Astrocyte (in vitro differentiated cells and primary cell): ENCODE measurements at regions not wholly inside any gene's neighbourhood (a gene's known extent, or its start where the extent isn't known, plus 50 kb on each side); places are given as distances from the start of the nearest gene placed in this dataset.
A peak's percentile ranks its signal among the peaks of the same experiment; 100 is the strongest.

Experiments used
- DNase-seq: peaks from one replicate; pipeline ENCODE4 v3.0.0-alpha.2; 2010; ENCODE audit warnings: low read depth
- FAIRE-seq: peaks from 2 replicates; lab custom pipeline; 2011; peaks lifted over from hg19 to GRCh38; lab: Jason Lieb, UNC
- H2AFZ ChIP-seq: 2 replicates; pipeline ENCODE4 v1.6.0; 2012; ENCODE audit warnings: low read depth, low read length, inconsistent platforms
- H3K27ac ChIP-seq: 2 replicates; pipeline ENCODE4 v1.5.1; 2011; ENCODE audit warnings: low read depth, low read length, inconsistent platforms
- H3K27me3 ChIP-seq: 2 replicates; pipeline ENCODE4 v1.6.0; 2011; ENCODE audit warnings: low read length, inconsistent platforms; ENCODE audit not compliant: insufficient read depth
- H3K36me3 ChIP-seq: 2 replicates; pipeline ENCODE4 v1.5.1; 2011; ENCODE audit warnings: low read length, inconsistent platforms; ENCODE audit not compliant: insufficient read depth
- H3K4me1 ChIP-seq: 2 replicates; pipeline ENCODE4 v1.5.1; 2011; ENCODE audit warnings: low read length, inconsistent platforms; ENCODE audit not compliant: insufficient read depth
- H3K4me2 ChIP-seq: 2 replicates; pipeline ENCODE4 v1.6.0; 2012; ENCODE audit warnings: low read length, inconsistent platforms
- H3K4me3 ChIP-seq: 2 replicates; pipeline ENCODE4 v1.5.1; 2011; ENCODE audit warnings: low read depth, mild to moderate bottlenecking, low read length, inconsistent platforms; ENCODE audit not compliant: insufficient read depth
- H3K79me2 ChIP-seq: 2 replicates; pipeline ENCODE4 v1.6.0; 2012; ENCODE audit warnings: mild to moderate bottlenecking, low read length, inconsistent platforms; ENCODE audit not compliant: insufficient read depth
- H3K9ac ChIP-seq: 2 replicates; pipeline ENCODE4 v1.6.0; 2012; ENCODE audit warnings: mild to moderate bottlenecking, low read length, inconsistent platforms
- H3K9me3 ChIP-seq: 2 replicates; pipeline ENCODE4 v1.5.1; 2012; ENCODE audit warnings: low read depth, mild to moderate bottlenecking, low read length, inconsistent platforms; ENCODE audit not compliant: insufficient read depth
- H4K20me1 ChIP-seq: 2 replicates; pipeline ENCODE4 v1.6.0; 2012; ENCODE audit warnings: low read length, inconsistent platforms; ENCODE audit not compliant: insufficient read depth
- H3K27ac Mint-ChIP-seq: one replicate; pipeline ENCODE4 v1.8.0; 2021; ENCODE audit warnings: mild to moderate bottlenecking, mixed read lengths; ENCODE audit not compliant: unreplicated experiment
- H3K27me3 Mint-ChIP-seq: one replicate; pipeline ENCODE4 v1.8.0; 2021; ENCODE audit warnings: low read depth, mixed read lengths; ENCODE audit not compliant: unreplicated experiment
- H3K36me3 Mint-ChIP-seq: one replicate; pipeline ENCODE4 v1.8.0; 2021; ENCODE audit warnings: low read depth, mixed read lengths; ENCODE audit not compliant: unreplicated experiment
- H3K4me1 Mint-ChIP-seq: one replicate; pipeline ENCODE4 v1.8.0; 2021; ENCODE audit warnings: low read depth, mixed read lengths; ENCODE audit not compliant: unreplicated experiment
- H3K4me3 Mint-ChIP-seq: one replicate; pipeline ENCODE4 v1.8.0; 2021; ENCODE audit warnings: mild to moderate bottlenecking, moderate library complexity, mixed read lengths; ENCODE audit not compliant: unreplicated experiment
- H3K9me3 Mint-ChIP-seq: one replicate; pipeline ENCODE4 v1.8.0; 2021; ENCODE audit warnings: mild to moderate bottlenecking, mixed read lengths; ENCODE audit not compliant: unreplicated experiment
- CTCF ChIP-seq: IDR thresholded peaks from 2 replicates; pipeline ENCODE4 v1.5.1; 2011; ENCODE audit warnings: low read depth, mild to moderate bottlenecking, inconsistent platforms, low read length, moderate library complexity; ENCODE audit not compliant: insufficient read depth
- EZH2 ChIP-seq: IDR thresholded peaks from 2 replicates; pipeline ENCODE4 v1.6.1; 2012; ENCODE audit warnings: mild to moderate bottlenecking, low read length, inconsistent platforms; ENCODE audit not compliant: insufficient read depth

DNA sequence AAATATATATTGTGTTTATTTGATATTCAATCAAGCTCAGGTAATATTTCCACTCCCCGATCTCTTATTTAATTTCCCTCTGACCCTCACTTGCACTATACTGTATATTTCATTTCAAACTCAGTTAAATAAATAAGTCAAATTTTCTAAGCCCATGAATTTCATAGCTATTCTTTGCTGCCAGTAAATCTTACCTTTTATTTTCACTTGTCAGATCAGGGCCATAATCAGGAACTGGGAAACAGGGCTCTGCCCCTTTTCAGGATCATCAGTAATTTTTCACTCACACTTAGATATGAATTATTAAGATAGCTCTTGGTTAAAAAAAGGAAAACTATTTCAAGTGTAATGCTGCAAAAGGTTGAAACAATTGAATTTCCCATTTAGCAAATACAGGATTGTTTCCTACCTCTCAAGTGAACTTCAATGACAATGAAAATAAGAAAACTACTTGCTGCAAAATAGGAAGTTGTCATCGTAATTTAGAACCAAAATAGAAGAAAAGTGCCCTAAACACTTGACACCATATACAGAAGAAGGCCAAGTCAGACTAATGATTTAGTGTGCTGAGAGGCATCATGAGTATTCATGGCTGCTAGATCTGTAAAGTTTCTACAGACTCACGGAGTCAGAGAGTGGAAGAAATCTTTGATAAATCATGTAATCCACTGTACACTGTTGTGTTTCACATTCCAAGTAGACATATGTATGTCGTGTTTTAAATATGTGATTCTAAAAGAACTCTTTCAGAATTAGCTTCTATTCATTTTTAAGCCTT is 316.8 kb upstream of the CNTN5 start:
- no peaks in the 10 kb centered on the region for H3K79me2 ChIP-seq
- FAIRE-seq: no peak
- no peak overlapping the region for H3K27ac Mint-ChIP-seq

DNA sequence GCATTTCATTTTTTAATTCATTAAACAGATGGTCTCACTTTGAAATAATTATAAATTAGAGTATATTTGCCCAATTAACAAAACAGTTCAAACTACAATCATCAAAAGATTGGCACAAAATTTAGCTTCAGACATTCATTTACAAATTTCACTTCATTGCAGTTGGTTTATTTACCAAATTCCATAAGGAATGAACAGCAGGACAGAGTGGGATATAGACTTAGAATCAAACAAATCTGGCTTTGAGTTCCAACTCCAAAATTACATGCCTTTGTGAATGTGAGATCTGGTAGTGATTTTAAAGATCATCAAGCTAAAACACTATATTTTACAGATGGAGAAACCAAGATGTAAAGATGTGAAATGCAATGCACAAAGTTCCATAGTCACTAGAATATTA is 310.7 kb upstream of the CNTN5 start:
- Histone ChIP-seq H3K4me3 (no peak overlapping the region), H3K36me3 (no peaks in the 10 kb centered on the region), H3K27me3 (no peaks in the 10 kb centered on the region), H3K4me2 (no peak overlapping the region), H3K27ac (no peak overlapping the region), H3K9me3 (no peaks in the 10 kb centered on the region), H3K79me2 (no peaks in the 10 kb centered on the region), H2AFZ (no peak overlapping the region), H4K20me1 (no peaks in the 10 kb centered on the region), H3K4me1 (no peaks in the 10 kb centered on the region), H3K9ac (no peak overlapping the region)
- H3K36me3 Mint-ChIP-seq: no peaks in the 10 kb centered on the region
- DNase-seq (no peak), FAIRE-seq (no peak)
- peaks cover 5% of the 10 kb centered on the region for H3K9me3 Mint-ChIP-seq
- no peaks in the 10 kb centered on the region for H3K4me1 Mint-ChIP-seq
- TF ChIP-seq EZH2 (no peak), CTCF (no peak)
- no peak overlapping the region for H3K4me3 Mint-ChIP-seq
- H3K27ac Mint-ChIP-seq: no peak overlapping the region
- no peaks in the 10 kb centered on the region for H3K27me3 Mint-ChIP-seq

More for the DNA sequence above, 316.8 kb upstream of the CNTN5 start:
- Histone ChIP-seq H3K36me3 (no peaks in the 10 kb centered on the region), H4K20me1 (no peaks in the 10 kb centered on the region), H3K4me1 (no peaks in the 10 kb centered on the region), H2AFZ (no peak overlapping the region), H3K4me2 (no peak overlapping the region), H3K27ac (no peak overlapping the region), H3K27me3 (no peaks in the 10 kb centered on the region), H3K9ac (no peak overlapping the region), H3K9me3 (no peaks in the 10 kb centered on the region), H3K4me3 (no peak overlapping the region)
- H3K4me3 Mint-ChIP-seq: no peak overlapping the region
- H3K27me3 Mint-ChIP-seq: no peaks in the 10 kb centered on the region
- H3K9me3 Mint-ChIP-seq: peaks cover 5% of the 10 kb centered on the region
- no peak for DNase-seq
- TF ChIP-seq EZH2 (no peak), CTCF (no peak)
- H3K36me3 Mint-ChIP-seq: no peaks in the 10 kb centered on the region
- no peaks in the 10 kb centered on the region for H3K4me1 Mint-ChIP-seq

- TF ChIP-seq EZH2 (no peak), CTCF (no peak)
- Histone ChIP-seq H4K20me1 (no peaks in the 10 kb centered on the region), H3K36me3 (no peaks in the 10 kb centered on the region), H3K4me2 (no peak overlapping the region), H2AFZ (no peak overlapping the region), H3K4me1 (no peaks in the 10 kb centered on the region), H3K9ac (no peak overlapping the region), H3K79me2 (no peaks in the 10 kb centered on the region), H3K4me3 (no peak overlapping the region), H3K9me3 (no peaks in the 10 kb centered on the region), H3K27me3 (no peaks in the 10 kb centered on the region), H3K27ac (no peak overlapping the region)
- no peak overlapping the region for H3K4me3 Mint-ChIP-seq
- no peaks in the 10 kb centered on the region for H3K27me3 Mint-ChIP-seq
- no peaks in the 10 kb centered on the region for H3K36me3 Mint-ChIP-seq
- no peaks in the 10 kb centered on the region for H3K4me1 Mint-ChIP-seq
- peaks cover 5% of the 10 kb centered on the region for H3K9me3 Mint-ChIP-seq
- FAIRE-seq (no peak), DNase-seq (peak; percentile 2)
- H3K27ac Mint-ChIP-seq: no peak overlapping the region
These were observed 309.8 kb upstream of the CNTN5 start for GRCh38 chr11:98710986-98711385.
